ENCODE measurements at regions not wholly inside any gene's neighbourhood (a gene's known extent, or its start where the extent isn't known, plus 50 kb on each side); places are given as distances from the start of the nearest gene placed in this dataset.

DNA sequence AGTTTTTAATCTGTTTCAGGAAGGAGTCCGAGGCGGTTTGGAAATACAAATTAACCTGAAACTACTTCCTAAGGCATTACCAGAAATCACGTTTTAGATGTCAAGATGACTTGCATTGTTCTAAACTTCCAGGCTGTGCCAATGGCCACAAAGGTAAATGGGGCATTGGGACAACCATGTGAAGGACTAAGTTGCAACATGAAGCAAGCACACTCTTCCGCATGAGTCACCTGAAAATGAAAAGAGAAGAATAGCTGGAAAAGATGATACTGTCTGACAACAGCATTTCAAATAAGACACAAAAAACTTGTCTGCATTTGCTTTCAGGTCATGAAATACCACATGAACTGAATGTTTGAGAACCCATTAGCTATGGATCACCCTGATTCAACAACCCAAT is 262.1 kb downstream of the AHR start:
- Histone ChIP-seq H3K27ac (ENCODE audit: low read depth, low read length) (no peak overlapping the region), H4K20me1 (ENCODE audit: insufficient read depth, low read length) (no peaks in the 10 kb centered on the region), H3K36me3 (ENCODE audit: insufficient read depth, low read length) (no peaks in the 10 kb centered on the region), H3K4me1 (ENCODE audit: insufficient read depth, low read length) (peaks cover 29% of the 10 kb centered on the region), H3K4me3 (ENCODE audit: insufficient read depth, low read length) (no peak overlapping the region), H3K79me2 (ENCODE audit: insufficient read depth, low read length) (no peaks in the 10 kb centered on the region), H3K27me3 (ENCODE audit: insufficient read depth, low read length) (no peaks in the 10 kb centered on the region), H3K9me3 (ENCODE audit: low read depth, low read length) (no peaks in the 10 kb centered on the region), H3K4me2 (ENCODE audit: insufficient read depth, low read length) (no peak overlapping the region), H2AFZ (ENCODE audit: low read length) (no peak overlapping the region)
- DNase-seq (ENCODE audit: insufficient read length, low spot score, missing footprints), result no peak
- TF ChIP-seq, protein P1, sequence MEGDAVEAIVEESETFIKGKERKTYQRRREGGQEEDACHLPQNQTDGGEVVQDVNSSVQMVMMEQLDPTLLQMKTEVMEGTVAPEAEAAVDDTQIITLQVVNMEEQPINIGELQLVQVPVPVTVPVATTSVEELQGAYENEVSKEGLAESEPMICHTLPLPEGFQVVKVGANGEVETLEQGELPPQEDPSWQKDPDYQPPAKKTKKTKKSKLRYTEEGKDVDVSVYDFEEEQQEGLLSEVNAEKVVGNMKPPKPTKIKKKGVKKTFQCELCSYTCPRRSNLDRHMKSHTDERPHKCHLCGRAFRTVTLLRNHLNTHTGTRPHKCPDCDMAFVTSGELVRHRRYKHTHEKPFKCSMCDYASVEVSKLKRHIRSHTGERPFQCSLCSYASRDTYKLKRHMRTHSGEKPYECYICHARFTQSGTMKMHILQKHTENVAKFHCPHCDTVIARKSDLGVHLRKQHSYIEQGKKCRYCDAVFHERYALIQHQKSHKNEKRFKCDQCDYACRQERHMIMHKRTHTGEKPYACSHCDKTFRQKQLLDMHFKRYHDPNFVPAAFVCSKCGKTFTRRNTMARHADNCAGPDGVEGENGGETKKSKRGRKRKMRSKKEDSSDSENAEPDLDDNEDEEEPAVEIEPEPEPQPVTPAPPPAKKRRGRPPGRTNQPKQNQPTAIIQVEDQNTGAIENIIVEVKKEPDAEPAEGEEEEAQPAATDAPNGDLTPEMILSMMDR (IDR thresholded peaks at IDR 0.05; ENCODE audit: extremely low read depth, low read depth, low read length), result no peak

DNA sequence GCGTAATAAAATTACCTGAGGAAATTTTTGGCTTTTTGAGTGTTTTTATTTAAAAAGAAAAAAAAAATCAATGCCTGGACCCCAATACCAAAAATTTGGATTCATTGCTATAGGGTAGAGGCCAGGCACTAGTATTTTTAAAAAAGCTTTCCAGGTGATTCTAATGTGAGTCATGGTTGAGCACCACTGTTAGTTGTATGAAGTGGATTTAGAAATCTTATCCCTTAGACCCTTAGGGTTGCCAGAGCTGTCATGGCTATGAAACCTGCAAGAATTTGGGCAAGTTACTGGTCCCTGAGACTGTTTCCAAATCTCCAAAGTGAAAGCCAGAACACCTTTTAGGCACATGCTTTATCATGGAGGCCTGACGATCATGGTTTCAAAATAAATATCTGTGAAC is 262.5 kb downstream of the AHR start:
- no peaks in the 10 kb centered on the region for H3K79me2 ChIP-seq (ENCODE audit: insufficient read depth, low read length)
- H4K20me1 ChIP-seq (ENCODE audit: insufficient read depth, low read length), result no peaks in the 10 kb centered on the region
- H3K27ac ChIP-seq (ENCODE audit: low read depth, low read length), result no peak overlapping the region
- no peak for DNase-seq (ENCODE audit: insufficient read length, low spot score, missing footprints)
- no peaks in the 10 kb centered on the region for H3K36me3 ChIP-seq (ENCODE audit: insufficient read depth, low read length)
- no peak overlapping the region for H3K4me3 ChIP-seq (ENCODE audit: insufficient read depth, low read length)
- H3K9me3 ChIP-seq (ENCODE audit: low read depth, low read length), result no peaks in the 10 kb centered on the region
- H3K4me1 ChIP-seq (ENCODE audit: insufficient read depth, low read length), result peaks cover 29% of the 10 kb centered on the region
- TF ChIP-seq, protein P1 (IDR thresholded peaks at IDR 0.05; ENCODE audit: extremely low read depth, low read depth, low read length), result no peak
- no peaks in the 10 kb centered on the region for H3K27me3 ChIP-seq (ENCODE audit: insufficient read depth, low read length)
- no peak overlapping the region for H2AFZ ChIP-seq (ENCODE audit: low read length)
- H3K4me2 ChIP-seq (ENCODE audit: insufficient read depth, low read length), result no peak overlapping the region

DNA sequence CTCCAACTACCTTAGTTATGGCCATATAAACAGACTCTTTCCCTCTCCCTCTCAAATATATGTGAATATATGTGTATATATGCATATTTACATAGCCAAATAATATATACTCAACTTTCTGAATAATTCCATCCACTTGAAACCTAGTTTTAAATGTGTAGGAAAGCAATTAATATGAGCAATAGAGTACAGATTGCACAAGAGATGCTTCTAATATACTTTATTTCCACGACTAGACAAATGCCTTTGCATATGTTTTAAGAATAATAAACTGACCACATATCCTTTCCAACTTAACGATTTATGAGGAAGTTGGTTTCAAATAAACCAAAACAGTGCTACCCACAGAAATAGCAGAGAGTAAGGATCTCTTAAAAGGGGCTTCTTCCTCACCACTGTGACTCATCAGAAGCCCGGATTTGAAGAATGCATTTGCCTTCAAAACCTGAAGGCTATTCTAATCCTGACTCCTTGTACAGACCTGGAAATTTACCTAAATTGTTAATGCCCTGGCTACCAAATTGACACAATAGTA is 266.3 kb downstream of the AHR start:
- Histone ChIP-seq H3K27me3 (ENCODE audit: insufficient read depth, low read length) (no peaks in the 10 kb centered on the region), H3K36me3 (ENCODE audit: insufficient read depth, low read length) (no peaks in the 10 kb centered on the region), H3K4me1 (ENCODE audit: insufficient read depth, low read length) (no peaks in the 10 kb centered on the region), H4K20me1 (ENCODE audit: insufficient read depth, low read length) (no peaks in the 10 kb centered on the region), H3K4me2 (ENCODE audit: insufficient read depth, low read length) (no peak overlapping the region), H3K4me3 (ENCODE audit: insufficient read depth, low read length) (no peak overlapping the region), H3K27ac (ENCODE audit: low read depth, low read length) (no peak overlapping the region), H3K9me3 (ENCODE audit: low read depth, low read length) (no peaks in the 10 kb centered on the region), H2AFZ (ENCODE audit: low read length) (peak overlapping the region; percentile 13), H3K79me2 (ENCODE audit: insufficient read depth, low read length) (no peaks in the 10 kb centered on the region)
- TF ChIP-seq, protein P1 (IDR thresholded peaks at IDR 0.05; ENCODE audit: extremely low read depth, low read depth, low read length), result no peak
- no peak for DNase-seq (ENCODE audit: insufficient read length, low spot score, missing footprints)

DNA sequence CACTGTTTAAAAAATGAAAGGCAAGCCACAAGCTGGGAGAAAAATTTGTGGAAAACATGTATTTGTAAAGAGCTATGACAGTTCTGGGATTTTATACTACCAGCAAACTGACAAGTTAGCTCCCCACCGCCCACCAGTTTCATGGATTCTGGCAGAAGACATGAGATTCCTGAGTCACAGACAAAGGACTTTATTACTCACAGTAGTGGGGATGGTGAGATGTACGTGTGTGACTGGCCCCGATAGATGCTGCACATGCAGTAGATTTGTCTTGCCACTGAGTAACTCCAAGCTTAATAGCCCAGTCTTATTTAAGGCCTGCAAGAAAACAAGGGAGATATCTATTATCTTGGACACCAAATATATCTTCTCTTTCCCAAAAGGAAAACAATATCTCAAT is 281.7 kb downstream of the AHR start:
- TF ChIP-seq, protein P1 (IDR thresholded peaks at IDR 0.05; ENCODE audit: extremely low read depth, low read depth, low read length), result no peak
- no peak overlapping the region for H2AFZ ChIP-seq (ENCODE audit: low read length)

More for the DNA sequence above, 281.7 kb downstream of the AHR start:
- H3K4me1 ChIP-seq (ENCODE audit: insufficient read depth, low read length), result peaks cover 12% of the 10 kb centered on the region
- H3K79me2 ChIP-seq (ENCODE audit: insufficient read depth, low read length), result no peaks in the 10 kb centered on the region
- H3K27me3 ChIP-seq (ENCODE audit: insufficient read depth, low read length), result no peaks in the 10 kb centered on the region
- H3K9me3 ChIP-seq (ENCODE audit: low read depth, low read length), result no peaks in the 10 kb centered on the region
- peak overlapping the region; percentile 25 for H3K4me2 ChIP-seq (ENCODE audit: insufficient read depth, low read length)
- peak overlapping the region; percentile 38 for H3K27ac ChIP-seq (ENCODE audit: low read depth, low read length)
- no peak overlapping the region for H3K4me3 ChIP-seq (ENCODE audit: insufficient read depth, low read length)
- H3K36me3 ChIP-seq (ENCODE audit: insufficient read depth, low read length), result no peaks in the 10 kb centered on the region
- H4K20me1 ChIP-seq (ENCODE audit: insufficient read depth, low read length), result no peaks in the 10 kb centered on the region
- DNase-seq (ENCODE audit: insufficient read length, low spot score, missing footprints), result peak; percentile 76
